OCI-LY3 (cell line): ENCODE measurements at regions not wholly inside any gene's neighbourhood (a gene's known extent, or its start where the extent isn't known, plus 50 kb on each side); places are given as distances from the start of the nearest gene placed in this dataset.

Source experiments
- CTCF ChIP-seq: fragments of 200-600, 300-600 bp; sonication (generic); IDR thresholded peaks from 2 replicates; pipeline ENCODE4 v1.5.1; 2014; ENCODE audit warnings: antibody characterized with exemption, low read length, low read depth
- EZH2phosphoT487 ChIP-seq: fragments of 200-600 bp; shearing (Covaris generic); IDR thresholded peaks from 2 replicates; pipeline ENCODE4 v1.6.1; 2018; ENCODE audit warnings: antibody characterized with exemption, mixed run types, low read depth

- TF ChIP-seq CTCF = no peak
- TF ChIP-seq EZH2phosphoT487 = no peak
Observed at GRCh38 chr4:32864713-32865351, 2144.7 kb downstream of the PCDH7 start.
